CD4-positive, alpha-beta T cell treated with Interleukin-4 for 1 hour (primary cell): ENCODE measurements at regions not wholly inside any gene's neighbourhood (a gene's known extent, or its start where the extent isn't known, plus 50 kb on each side); places are given as distances from the start of the nearest gene placed in this dataset.
"Not testable (repeated sequence)": the region's sequence is repeated elsewhere in the genome, so short reads cannot be mapped to it uniquely, and the experiment has no call there.

ENCODE experiments used
- DNase-seq, 2 donors: peaks; one replicate each; pipeline ENCODE4 v3.0.0-alpha.2; 2020 to 2022

- DNase-seq = no peak
These were observed 651.6 kb downstream of the UTRN start for GRCh38 chr6:144936764-144937163.

GRCh38 chr6:144939921-144940320, 654.8 kb downstream of the UTRN start:
- no peak for DNase-seq

- no peak for DNase-seq
These were observed 659.0 kb downstream of the UTRN start for GRCh38 chr6:144944106-144944505.

GRCh38 chr6:144947398-144947976, 662.4 kb downstream of the UTRN start:
- no peak for DNase-seq

GRCh38 chr6:144951730-144952437, 666.7 kb downstream of the UTRN start:
- no peak for DNase-seq

- no peak for DNase-seq
These were observed 667.5 kb downstream of the UTRN start for GRCh38 chr6:144952456-144953240.

GRCh38 chr6:144953552-144954240, 668.6 kb downstream of the UTRN start:
- no peak for DNase-seq

GRCh38 chr6:144954241-144954556, 669.1 kb downstream of the UTRN start:
- no peak for DNase-seq

GRCh38 chr6:144955392-144955791, 670.3 kb downstream of the UTRN start:
- no peak for DNase-seq

GRCh38 chr6:144955859-144956258, 670.7 kb downstream of the UTRN start:
- no peak for DNase-seq

GRCh38 chr6:144956697-144957096, 671.6 kb downstream of the UTRN start:
- DNase-seq = not testable (repeated sequence)

- DNase-seq = no peak
These were observed 672.3 kb downstream of the UTRN start for GRCh38 chr6:144957236-144957937.

GRCh38 chr6:144969154-144969553, 684.0 kb downstream of the UTRN start:
- DNase-seq = no peak

- DNase-seq = no peak
These were observed 684.6 kb downstream of the UTRN start for GRCh38 chr6:144969602-144970272.

- DNase-seq = not testable (repeated sequence)
These were observed 692.2 kb downstream of the UTRN start for GRCh38 chr6:144977250-144977864.

- no peak for DNase-seq
These were observed 693.1 kb downstream of the UTRN start for GRCh38 chr6:144978208-144978607.

GRCh38 chr6:144986271-144986670, 701.1 kb downstream of the UTRN start:
- DNase-seq = no peak

- no peak for DNase-seq
These were observed 704.4 kb downstream of the UTRN start for GRCh38 chr6:144989319-144990107.

GRCh38 chr6:144990784-144991183, 705.6 kb downstream of the UTRN start:
- no peak for DNase-seq

GRCh38 chr6:144993870-144994269, 708.7 kb downstream of the UTRN start:
- DNase-seq = no peak

GRCh38 chr6:144997996-144998395, 712.9 kb downstream of the UTRN start:
- no peak for DNase-seq
